ENCODE measurements at regions not wholly inside any gene's neighbourhood (a gene's known extent, or its start where the extent isn't known, plus 50 kb on each side); places are given as distances from the start of the nearest gene placed in this dataset.
A peak's percentile ranks its signal among the peaks of the same experiment; 100 is the strongest.
"Not testable (repeated sequence)": the region's sequence is repeated elsewhere in the genome, so short reads cannot be mapped to it uniquely, and the experiment has no call there.

DNA sequence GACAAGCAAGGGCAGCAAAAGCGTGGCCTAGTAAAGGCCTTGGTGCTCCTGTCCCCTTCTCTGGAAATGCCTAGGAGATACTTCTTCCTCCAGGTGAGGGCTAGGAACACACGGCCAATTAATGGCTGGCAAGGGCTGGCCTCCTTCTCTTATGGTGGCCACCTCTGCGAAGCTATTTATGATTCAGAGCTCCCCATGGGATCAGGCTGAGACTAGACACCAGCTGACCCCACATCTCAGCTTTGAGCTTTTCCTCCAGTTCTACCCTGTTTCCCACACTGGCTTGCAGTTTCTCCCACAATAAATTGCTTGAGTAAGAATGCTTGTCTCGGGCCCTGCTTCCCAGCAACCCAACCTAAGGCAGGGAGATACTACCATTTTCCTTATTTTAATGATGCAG lies 53.7 kb downstream of the CAMK2N1 start:
- DNase-seq = no peak

DNA sequence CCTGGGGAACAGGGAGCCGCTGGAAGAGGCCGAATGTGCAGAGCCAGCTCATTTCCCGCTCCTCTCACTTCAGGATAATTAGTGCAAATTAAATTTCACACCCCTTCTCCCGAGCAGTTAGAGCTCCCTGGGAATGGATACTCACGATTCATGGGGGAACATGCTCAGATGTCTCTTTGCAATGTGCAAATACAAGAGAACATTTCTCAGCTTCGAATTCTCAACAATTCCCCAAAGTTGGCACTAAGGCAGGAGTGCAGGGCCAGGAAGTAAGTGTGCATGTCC lies 54.9 kb downstream of the CAMK2N1 start:
- DNase-seq = no peak

DNA sequence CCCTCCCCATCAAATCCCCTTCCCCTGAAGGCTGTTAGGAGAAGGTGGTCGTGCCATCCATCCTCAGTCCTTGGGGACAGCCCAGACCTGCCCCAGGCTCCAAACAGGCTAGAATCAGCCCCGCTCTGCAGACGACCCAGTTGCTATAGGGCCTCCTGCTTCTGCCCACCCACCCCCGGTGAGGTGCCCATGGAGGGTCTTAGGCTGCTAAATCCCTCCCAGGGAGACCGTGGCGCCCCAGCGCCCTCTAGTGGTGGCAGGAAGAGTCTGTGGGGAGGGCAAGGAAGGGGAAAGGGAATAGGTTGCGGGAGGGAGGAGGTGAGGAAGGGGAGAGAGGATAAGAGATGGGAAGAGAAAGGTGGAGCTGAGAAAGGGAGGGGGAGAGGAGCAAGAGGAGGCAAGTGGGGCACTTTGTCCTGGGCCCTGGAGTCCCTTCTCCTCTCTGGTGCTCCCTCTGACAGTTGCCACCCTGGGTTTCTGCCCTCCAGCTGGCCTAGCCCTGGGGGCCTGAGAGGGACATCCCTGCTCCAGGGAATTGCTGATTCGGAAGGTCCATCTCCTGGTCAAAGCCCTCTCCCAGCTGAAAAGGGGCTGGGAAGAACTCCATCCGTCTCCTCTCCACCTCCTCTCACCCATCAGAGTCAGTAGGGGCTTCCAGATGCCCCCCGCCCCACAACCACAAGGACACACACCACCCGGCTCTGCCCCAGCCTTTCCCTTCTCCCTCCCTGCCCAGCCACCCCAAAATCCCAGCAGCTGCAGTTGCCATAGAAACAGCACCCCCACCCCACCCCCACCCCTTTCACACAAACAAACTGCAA lies 55.4 kb downstream of the CAMK2N1 start:
- peak; percentile 73 for DNase-seq

DNA sequence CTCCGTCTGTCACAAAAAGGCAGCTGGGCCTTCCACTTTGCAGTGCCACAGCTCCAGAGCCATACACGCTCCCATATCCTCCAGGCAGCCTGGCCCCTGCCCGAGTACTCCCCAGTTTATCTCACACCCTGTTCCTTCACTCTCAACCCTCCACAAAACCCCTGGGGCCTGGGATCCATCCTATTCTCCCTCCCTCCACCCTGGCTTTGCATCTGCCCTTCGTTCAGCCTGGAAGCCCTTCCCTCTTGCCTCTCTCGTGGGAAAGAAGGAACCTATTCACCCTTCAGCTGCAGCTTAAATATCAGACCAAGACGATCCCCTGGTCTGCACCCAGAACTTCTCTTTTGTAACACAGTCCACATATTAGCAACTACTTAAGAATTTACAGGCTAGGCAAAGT lies 56.7 kb downstream of the CAMK2N1 start:
- no peak for DNase-seq

DNA sequence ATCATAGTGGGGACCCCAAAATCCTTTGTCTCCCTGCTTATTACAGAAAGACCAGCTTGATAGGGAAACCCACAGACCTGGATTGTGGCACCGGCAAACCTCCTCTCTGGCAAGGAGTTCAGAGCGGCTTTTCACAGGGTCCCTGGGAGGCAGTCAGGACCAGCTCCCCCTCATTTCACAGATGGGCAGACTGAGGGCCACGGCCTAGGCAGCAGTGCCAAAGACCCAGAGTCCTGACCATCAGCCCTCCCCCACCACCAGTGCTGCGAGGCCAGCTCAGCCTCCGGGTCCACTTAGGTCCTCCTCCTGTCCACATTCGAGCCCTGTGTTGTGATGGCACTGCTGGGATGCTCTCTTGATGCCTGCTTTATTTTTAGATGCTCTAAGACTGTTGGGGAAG lies 57.2 kb downstream of the CAMK2N1 start:
- no peak for DNase-seq

DNA sequence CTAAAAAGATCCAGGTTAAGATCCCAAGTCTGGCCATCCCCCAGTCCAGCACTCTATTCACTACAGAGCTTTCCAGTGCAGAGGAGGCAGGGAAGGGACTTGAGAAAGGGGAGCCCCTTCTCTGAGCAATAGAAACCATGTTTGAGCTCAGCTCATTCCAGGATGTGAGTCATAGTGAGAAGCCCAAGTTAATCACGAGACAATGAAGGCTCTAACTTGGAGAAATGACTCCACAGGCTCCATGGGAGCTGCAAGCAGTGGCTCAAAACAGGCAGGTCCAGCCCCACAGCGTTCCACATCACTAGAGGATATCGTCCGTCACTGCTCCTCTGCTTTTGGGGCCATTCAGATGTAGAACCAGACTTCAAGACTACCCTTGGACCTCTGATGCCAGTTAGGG lies 59.1 kb downstream of the CAMK2N1 start:
- DNase-seq = no peak

DNA sequence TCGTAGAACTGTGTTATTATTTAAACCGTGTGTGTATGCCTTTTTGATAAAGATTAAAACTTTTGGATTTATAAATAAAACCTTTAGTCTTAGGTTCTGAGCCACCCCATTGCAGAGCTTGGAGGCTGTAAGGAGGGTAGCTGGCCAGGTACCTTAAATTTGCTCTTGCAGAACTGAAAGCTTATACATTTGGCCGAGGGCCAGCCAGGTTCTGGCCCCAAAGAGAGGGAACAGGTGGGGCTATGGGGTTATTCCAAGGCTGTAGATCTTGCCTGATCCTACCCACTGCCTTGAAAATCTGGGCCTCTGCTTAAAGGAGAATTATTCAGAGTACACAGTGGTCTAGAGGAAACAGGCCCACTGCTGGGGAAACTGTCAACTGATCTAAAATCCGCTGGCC lies 59.6 kb downstream of the CAMK2N1 start:
- DNase-seq = no peak

DNA sequence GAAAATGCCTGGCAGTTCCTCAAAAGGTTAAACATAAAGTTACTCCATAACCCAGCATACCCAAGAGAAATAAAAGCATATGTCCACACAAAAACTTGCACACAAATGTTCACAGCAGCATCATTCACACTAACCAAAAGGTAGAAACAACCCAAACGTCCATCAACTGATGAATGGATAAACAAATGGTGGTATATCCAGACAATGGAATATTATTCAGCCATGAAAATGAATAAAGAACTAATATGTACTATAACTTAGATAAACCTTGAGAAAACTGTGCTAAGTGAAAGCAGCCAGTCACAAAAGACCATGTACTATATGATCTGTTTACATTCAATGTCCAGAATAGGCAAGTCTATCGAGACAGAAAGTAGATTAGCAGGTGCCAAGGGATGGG lies 60.4 kb downstream of the CAMK2N1 start:
- no peak for DNase-seq

DNA sequence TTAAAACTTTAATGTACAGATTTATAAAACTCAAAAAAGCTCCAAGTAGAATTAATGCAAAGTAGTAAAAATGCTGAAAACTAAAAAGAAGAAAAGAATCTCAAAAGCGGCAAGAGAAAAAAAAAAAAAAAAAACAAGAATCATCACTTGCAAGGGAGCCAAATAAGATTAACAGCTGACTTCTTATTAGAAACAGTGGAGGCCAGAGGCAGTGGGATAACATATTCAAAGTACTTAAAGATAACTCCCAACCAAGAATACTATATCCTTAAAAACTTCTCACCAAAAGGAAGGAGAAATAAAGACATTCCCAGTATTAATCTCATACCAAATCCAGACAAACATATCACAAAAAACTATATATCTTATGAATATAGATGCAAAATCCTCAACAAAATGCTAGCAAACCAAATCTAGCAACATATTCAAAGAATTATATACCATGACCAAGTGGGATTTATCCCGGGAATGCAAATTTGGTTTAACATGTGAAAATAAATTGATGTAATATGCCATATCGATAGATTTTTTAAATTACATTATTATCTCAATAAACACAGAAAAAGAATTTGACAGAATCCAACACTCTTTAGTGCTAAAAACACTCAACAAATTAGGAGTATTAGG lies 62.7 kb downstream of the CAMK2N1 start:
- DNase-seq = no peak

DNA sequence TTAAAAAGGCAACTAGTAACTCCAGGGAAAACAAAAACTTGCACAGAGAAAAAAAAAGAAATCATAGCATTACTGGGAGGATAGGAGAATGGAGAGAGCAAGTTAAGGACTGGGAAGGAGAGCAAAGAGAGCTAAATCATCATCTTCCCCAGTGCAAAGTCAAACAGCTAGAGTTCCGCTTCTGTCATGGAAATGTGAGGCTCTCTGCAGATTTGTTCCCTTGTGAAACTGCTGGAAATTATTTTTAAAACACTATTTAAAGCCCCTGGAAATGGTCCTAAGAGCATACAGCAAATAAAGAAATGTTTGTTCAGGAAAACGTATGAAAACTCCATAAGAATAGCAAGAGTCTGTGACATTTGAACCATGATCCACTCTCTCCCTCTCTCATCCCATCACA lies 64.6 kb downstream of the CAMK2N1 start:
- no peak for DNase-seq

DNA sequence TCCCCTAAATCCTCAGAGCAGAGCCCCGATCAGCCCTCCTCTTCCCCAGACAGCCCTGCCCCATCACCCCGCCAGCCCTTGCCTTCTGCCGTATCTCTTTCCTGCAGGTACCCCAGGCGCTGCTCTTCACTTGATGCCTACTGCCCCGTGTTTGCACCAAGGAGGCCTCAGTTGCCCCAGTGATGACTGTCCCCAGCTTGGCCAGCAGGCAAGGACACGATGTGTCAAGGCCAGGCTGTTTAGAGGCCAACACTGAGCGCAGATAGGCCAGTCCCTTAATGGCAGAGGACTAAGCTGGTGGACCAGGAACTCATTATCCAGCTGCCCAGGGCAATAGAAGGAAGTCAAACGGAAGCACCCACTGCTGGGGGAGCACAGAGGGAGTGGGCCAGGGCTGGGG lies 68.4 kb downstream of the CAMK2N1 start:
- DNase-seq = no peak

DNA sequence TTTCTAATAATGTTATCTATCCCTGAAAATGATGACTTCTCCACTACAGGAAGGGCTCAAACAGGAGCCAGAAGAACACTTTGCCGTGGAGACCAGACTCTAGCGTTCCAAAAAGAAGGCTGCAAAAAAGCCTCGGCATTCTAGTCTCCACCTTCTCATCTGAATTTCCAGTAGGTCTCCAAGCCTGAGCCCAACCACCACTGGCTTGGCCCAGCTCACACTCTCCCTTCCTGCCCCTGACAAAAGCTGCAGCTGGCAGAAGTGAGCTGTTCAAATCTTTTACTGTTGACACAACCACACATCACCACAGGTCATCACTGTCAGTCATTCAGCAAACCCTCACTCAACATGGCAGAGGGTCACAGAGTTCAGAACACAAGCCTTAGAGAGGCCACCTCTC lies 69.3 kb downstream of the CAMK2N1 start:
- DNase-seq = no peak

DNA sequence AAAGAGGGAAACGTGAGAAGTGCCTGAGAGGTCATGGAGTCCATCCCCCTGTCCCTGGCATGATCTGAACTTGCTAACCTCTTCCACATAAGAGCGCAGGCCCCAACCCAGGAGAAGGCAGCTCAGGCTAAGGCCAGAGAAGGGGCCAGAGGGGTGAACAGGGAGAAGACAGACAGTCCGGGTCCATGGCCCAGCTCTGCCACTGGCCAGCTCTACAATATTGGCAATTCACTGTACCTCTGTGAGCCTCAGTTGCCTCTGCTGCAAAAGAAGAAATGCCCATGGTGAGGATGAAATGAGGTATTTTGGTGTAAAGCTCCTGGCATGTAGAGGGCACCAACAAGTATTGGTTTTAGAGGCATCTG lies 72.3 kb downstream of the CAMK2N1 start:
- DNase-seq = no peak

DNA sequence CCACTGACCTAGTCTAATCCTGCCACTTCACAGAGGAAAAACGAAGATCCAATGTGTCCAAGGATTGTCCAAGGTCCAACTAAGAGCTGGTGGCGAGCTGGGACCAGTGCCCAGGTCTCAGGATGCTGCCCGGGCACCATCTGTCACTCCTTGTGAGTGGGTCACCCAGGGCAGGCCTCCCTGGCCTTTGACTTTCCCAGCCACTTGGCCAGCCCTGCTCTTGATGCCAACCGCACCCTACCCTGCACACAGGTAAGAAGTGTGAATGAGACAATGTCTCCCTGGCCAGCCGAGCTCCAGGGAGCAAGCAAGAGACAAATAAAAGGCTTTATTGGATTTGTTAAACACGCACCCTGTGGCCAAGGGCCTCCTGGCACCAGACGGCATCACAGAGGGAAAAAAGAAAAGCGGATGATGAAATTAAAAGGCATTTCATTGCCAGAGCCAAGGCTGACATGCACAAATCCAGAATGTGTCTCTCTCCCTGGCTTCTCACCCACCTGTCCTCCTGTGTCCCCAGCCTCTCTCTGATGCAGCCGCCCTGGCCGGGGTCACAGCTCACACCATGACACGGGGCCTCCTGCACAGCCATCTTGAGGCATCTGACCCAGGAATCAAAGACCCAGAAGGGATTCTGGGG lies 72.8 kb downstream of the CAMK2N1 start:
- DNase-seq = no peak

DNA sequence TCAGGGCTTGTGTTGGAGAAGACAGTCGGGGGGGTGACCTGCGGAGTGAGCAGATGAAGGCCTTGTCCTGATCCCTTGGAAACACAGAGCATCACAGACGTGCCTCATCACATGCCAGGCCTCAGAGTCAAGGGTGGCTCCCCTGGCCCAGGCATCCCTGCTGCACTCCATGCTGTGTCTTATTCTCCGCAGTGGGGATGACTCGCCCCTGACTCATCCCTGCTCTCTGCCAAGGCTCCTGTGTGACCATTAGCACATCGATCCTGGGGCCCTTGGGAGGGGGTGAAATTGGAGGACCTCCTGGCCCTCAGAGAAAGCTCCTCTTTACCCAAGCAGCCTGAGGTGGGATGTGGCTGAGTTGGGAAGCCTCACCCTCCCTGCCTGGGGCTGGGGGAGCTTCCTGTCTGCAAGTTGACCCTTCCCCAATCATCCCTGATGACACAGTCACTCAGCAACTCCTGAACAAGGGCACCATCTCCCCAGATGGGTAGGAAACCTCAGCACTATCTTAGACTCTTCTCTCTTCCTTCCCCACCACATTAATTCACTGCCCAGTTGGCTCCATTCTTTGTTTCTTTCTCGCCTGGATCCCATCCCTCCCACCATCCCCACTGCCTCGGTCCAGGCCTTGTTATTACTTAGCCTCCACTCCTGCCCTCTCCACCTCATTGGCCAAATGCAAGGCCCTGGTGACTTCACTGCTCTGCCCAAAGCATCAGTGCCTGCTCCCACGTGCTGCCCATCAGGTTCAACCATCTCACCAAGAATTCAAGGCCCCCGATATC lies 74.6 kb downstream of the CAMK2N1 start:
- DNase-seq = peak; percentile 37

DNA sequence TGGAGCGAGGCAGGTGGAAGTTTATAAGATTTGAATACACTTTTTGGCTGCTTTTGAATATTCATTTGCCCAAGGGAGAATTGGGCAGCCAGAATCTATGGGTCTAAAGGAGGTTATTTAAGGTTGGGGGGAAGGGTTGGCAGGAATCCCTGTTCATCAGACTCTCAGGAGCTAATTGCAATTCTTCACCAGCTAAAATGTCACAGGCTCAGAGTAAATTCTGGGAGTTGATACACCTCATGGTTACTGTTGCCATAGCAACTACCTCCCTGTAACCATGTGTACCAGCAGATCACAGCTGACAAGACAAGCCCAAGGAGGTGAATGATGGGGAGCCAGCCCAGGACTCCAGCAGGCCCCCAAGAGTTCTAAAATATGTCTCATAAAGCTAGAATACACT lies 75.5 kb downstream of the CAMK2N1 start:
- DNase-seq = no peak

DNA sequence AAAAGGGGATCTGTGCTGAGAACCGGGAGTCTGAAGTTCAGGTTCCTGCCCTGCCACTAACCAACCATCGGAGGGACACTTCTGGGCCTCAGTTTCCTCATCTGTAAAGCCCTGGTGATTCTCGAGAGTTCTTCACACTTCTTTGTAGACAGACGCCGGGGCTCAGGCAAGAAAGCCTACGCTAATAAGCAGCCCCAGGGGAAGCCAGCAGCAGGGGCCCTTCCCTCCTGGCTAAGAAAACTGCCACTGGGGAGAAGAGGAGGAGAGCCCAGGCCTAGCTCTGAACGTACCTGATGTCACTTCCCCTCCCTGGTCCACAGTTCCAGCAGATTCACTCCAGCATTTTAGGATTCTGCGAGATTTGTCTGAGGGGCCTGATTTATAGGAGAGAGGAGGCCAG lies 76.0 kb downstream of the CAMK2N1 start:
- DNase-seq = no peak

DNA sequence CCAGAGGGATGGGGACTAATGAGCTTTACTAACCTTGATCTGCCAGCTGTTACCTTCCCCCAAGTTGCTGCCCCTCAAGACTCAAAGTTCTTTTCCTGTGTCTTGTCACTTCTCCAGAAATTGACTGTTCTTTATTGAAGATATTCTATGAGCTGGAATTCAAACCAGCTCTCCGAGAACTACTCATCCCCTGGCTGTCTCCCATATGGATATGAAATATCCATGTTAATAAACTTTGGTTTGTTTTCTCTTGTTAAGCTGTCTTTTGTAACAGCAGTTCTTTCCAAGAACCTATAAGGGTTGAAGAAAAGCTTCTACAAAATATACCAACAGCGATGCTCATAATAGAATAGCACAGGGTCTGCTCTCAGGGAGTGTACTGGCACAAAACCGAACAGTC lies 77.0 kb downstream of the CAMK2N1 start:
- no peak for DNase-seq

DNA sequence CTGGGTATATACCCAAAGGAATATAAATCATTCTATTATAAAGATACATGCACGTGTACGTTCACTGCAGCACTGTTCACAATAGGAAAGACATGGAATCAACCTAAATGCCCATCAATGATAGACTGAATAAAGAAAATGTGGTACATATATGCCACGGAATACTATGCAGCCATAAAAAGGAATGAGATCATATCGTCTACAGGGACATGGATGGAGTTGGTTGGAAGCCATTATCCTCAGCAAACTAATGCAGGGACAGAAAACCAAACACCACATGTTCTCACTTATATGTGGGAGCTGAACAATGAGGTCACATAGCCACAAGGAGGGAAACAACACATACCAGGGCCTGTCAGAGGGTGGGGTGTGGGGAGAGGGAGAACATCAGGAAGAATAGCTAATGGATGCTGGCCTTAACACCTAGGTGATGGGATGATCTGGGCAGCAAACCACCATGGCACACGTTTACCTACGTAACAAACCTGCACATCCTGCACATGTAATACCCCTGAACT lies 77.8 kb downstream of the CAMK2N1 start:
- not testable (repeated sequence) for DNase-seq

DNA sequence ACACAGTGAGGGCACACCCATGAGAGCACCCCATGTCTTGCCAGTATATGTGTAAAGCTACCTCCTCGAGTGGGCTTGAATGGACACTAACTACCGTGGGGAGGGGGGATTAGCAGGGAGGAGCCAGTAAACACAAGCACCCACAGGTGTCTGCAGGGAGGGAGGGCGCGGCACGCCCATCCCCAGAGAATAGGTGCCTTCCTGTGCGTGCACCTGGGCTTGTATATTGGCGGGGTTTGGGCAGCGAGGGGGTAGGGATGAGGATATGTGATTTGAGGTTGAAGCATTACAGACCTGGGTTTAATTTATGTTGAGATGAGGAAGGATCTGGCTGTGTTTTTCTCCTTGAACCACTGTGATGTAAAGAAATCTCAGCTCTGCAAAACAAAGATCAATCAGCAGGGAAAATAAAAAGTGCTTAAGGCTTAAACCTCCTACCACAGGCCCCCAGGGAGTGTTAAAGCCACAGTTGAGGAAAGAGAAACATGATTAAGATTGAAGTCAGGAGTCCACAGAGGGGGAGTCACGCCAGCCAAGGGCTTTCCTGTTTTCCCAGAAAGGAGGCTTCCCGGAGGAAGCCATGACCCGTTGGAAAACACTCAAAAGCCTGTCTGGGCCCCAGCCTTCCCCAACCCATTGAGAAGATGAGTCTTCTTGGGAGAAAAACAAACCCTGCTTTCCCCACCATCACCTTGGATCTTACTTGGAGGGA lies 80.0 kb downstream of the CAMK2N1 start:
- DNase-seq = no peak

DNA sequence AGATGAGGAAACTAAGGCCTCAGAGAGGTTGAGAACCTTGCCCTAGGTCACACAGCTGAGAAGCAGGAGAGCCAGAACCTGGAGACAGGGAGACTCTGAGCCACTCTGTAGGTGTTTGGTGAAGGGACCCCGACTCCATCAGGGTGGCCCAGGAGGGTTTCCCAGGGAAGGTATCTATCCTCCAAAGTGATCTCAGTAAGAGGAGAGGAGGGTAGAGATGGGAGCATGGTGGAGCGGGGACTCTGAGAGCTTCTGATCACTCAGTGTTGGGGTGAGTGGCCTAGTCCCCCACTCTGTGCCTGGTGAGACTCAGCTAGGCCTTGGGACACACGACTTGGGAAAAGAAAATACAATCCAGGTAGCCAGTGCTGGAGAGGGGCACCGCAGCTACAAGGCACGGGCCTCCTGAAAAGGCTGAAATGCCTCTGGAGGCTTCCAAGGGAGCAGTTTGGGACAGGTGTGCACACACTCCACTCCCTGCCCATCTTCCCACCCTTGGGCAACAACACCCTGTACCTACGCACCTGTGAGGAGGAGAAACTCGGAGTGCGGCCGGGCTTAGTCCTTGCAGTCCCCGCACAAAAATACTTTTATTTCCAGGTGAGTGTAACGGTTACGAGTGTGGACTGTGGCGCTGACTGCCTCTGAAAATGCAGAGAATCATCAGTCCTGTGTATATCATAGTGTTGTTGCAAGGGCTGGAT lies 80.8 kb downstream of the CAMK2N1 start:
- DNase-seq = no peak
